Astrocyte (in vitro differentiated cells and primary cell): ENCODE measurements at regions not wholly inside any gene's neighbourhood (a gene's known extent, or its start where the extent isn't known, plus 50 kb on each side); places are given as distances from the start of the nearest gene placed in this dataset.

Experiments
- CTCF ChIP-seq: IDR thresholded peaks from 2 replicates; pipeline ENCODE4 v1.5.1; 2011; ENCODE audit warnings: low read depth, mild to moderate bottlenecking, inconsistent platforms, low read length, moderate library complexity; ENCODE audit not compliant: insufficient read depth
- EZH2 ChIP-seq: IDR thresholded peaks from 2 replicates; pipeline ENCODE4 v1.6.1; 2012; ENCODE audit warnings: mild to moderate bottlenecking, low read length, inconsistent platforms; ENCODE audit not compliant: insufficient read depth

- TF ChIP-seq CTCF (no peak), EZH2 (no peak)
Observed at GRCh38 chr7:130975731-130976130, 241.7 kb upstream of the KLF14 start.
